Fibroblast of the aortic adventitia (primary cell): ENCODE measurements at regions not wholly inside any gene's neighbourhood (a gene's known extent, or its start where the extent isn't known, plus 50 kb on each side); places are given as distances from the start of the nearest gene placed in this dataset.
"Not testable (repeated sequence)": the region's sequence is repeated elsewhere in the genome, so short reads cannot be mapped to it uniquely, and the experiment has no call there.

ENCODE experiments used
- DNase-seq: peaks from one replicate; pipeline ENCODE4 v3.0.0-alpha.2; 2010; ENCODE audit warnings: low read depth
- H3K4me3 ChIP-seq: 2 replicates; pipeline ENCODE4 v1.5.1; 2011; ENCODE audit warnings: low read depth, mild to moderate bottlenecking, control low read depth, low read length, moderate library complexity
- CTCF ChIP-seq: IDR thresholded peaks from 2 replicates; pipeline ENCODE4 v1.5.1; 2011; ENCODE audit warnings: mild to moderate bottlenecking, low read length, control low read depth, inconsistent platforms; ENCODE audit not compliant: insufficient read depth

- no peak for TF ChIP-seq CTCF
- DNase-seq: peak; percentile 70
Observed at GRCh38 chr2:174681099-174682006, 82.9 kb downstream of the CHRNA1 start.

GRCh38 chr2:174680221-174680620 is 82.6 kb upstream of the WIPF1 start:
- TF ChIP-seq CTCF: no peak
- DNase-seq: no peak
- H3K4me3 ChIP-seq: no peak overlapping the region

More at GRCh38 chr2:174681099-174682006, 82.9 kb downstream of the CHRNA1 start:
- H3K4me3 ChIP-seq: peak overlapping the region; percentile 84

- no peak for DNase-seq
- H3K4me3 ChIP-seq: no peak overlapping the region
- no peak for TF ChIP-seq CTCF
Observed at GRCh38 chr2:174678395-174678794, 80.8 kb upstream of the WIPF1 start.

- H3K4me3 ChIP-seq: no peak overlapping the region
- DNase-seq: no peak
- no peak for TF ChIP-seq CTCF
Observed at GRCh38 chr2:174675615-174676014, 78.0 kb upstream of the WIPF1 start.

GRCh38 chr2:174673876-174674275 is 76.3 kb upstream of the WIPF1 start:
- DNase-seq: peak; percentile 87
- no peak overlapping the region for H3K4me3 ChIP-seq

GRCh38 chr2:174673440-174673839 is 75.8 kb upstream of the WIPF1 start:
- DNase-seq: no peak
- no peak for TF ChIP-seq CTCF
- H3K4me3 ChIP-seq: no peak overlapping the region

More at GRCh38 chr2:174673876-174674275, 76.3 kb upstream of the WIPF1 start:
- no peak for TF ChIP-seq CTCF

GRCh38 chr2:174671532-174671931 is 73.9 kb upstream of the WIPF1 start:
- DNase-seq, H3K4me3 ChIP-seq: not testable (repeated sequence)
